ENCODE measurements at regions not wholly inside any gene's neighbourhood (a gene's known extent, or its start where the extent isn't known, plus 50 kb on each side); places are given as distances from the start of the nearest gene placed in this dataset.
A peak's percentile ranks its signal among the peaks of the same experiment; 100 is the strongest.

DNA sequence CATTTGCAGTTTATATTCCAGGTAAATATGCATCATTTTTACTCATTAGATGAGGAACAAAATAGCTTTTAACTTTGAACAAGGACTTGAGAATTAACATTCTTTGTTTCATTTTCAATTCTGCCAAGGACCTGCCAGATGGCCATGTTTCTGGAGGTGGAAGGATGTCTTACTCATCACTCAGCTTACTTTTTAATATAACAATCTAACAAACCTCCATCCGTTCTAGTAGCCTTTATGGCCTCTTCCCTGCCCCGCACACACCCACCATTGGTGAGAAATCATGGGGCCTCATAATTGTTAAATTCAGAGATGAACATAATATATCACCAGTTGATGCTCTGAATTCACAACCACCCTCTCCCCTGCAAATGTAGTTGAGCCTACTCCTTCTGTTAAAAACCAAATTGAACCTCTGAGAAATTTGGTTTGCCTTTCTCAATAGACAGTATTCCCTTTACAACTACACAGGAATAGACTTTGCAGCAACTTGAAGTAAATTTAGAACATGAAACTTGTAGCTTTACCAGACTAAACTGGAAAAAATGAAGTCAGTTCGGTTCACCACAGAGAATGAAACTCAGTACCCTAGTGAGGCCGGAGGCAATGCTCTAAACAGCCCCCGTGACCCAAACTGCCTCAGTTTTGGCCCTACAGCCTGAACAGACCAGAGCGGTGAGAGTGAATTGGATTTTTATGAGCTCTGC lies 50.1 kb upstream of the ACSL4 start (continued):
- TF ChIP-seq, protein P1, sequence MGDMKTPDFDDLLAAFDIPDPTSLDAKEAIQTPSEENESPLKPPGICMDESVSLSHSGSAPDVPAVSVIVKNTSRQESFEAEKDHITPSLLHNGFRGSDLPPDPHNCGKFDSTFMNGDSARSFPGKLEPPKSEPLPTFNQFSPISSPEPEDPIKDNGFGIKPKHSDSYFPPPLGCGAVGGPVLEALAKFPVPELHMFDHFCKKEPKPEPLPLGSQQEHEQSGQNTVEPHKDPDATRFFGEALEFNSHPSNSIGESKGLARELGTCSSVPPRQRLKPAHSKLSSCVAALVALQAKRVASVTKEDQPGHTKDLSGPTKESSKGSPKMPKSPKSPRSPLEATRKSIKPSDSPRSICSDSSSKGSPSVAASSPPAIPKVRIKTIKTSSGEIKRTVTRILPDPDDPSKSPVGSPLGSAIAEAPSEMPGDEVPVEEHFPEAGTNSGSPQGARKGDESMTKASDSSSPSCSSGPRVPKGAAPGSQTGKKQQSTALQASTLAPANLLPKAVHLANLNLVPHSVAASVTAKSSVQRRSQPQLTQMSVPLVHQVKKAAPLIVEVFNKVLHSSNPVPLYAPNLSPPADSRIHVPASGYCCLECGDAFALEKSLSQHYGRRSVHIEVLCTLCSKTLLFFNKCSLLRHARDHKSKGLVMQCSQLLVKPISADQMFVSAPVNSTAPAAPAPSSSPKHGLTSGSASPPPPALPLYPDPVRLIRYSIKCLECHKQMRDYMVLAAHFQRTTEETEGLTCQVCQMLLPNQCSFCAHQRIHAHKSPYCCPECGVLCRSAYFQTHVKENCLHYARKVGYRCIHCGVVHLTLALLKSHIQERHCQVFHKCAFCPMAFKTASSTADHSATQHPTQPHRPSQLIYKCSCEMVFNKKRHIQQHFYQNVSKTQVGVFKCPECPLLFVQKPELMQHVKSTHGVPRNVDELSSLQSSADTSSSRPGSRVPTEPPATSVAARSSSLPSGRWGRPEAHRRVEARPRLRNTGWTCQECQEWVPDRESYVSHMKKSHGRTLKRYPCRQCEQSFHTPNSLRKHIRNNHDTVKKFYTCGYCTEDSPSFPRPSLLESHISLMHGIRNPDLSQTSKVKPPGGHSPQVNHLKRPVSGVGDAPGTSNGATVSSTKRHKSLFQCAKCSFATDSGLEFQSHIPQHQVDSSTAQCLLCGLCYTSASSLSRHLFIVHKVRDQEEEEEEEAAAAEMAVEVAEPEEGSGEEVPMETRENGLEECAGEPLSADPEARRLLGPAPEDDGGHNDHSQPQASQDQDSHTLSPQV (IDR thresholded peaks at IDR 0.05): peak; percentile 89; the same call in 1 of the 2 replicates
- TF ChIP-seq, protein P2, sequence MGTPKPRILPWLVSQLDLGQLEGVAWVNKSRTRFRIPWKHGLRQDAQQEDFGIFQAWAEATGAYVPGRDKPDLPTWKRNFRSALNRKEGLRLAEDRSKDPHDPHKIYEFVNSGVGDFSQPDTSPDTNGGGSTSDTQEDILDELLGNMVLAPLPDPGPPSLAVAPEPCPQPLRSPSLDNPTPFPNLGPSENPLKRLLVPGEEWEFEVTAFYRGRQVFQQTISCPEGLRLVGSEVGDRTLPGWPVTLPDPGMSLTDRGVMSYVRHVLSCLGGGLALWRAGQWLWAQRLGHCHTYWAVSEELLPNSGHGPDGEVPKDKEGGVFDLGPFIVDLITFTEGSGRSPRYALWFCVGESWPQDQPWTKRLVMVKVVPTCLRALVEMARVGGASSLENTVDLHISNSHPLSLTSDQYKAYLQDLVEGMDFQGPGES (IDR thresholded peaks at IDR 0.05): no peak
- no peak for TF ChIP-seq RAD21 (IDR thresholded peaks at IDR 0.05; ENCODE audit: insufficient read depth, low read depth, low read length)
- no peak for TF ChIP-seq RCOR1 (conservative IDR thresholded peaks at IDR 0.05; ENCODE audit: low read depth, low read length)
- no peak for TF ChIP-seq BMI1 (IDR thresholded peaks at IDR 0.05; ENCODE audit: borderline replicate concordance)
- TF ChIP-seq CBX3 (IDR thresholded peaks at IDR 0.05; ENCODE audit: borderline replicate concordance, low read depth): no peak
- TF ChIP-seq CHD4 (IDR thresholded peaks at IDR 0.05): no peak
- TF ChIP-seq TAF1 (IDR thresholded peaks at IDR 0.05; ENCODE audit: borderline replicate concordance, low read depth, low read length): no peak
- no peak for TF ChIP-seq BACH1 (IDR thresholded peaks at IDR 0.05; ENCODE audit: borderline replicate concordance)
- TF ChIP-seq, protein P3, sequence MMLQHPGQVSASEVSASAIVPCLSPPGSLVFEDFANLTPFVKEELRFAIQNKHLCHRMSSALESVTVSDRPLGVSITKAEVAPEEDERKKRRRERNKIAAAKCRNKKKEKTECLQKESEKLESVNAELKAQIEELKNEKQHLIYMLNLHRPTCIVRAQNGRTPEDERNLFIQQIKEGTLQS (IDR thresholded peaks at IDR 0.05; ENCODE audit: borderline replicate concordance, extremely low read depth, low read depth, low read length): no peak
- TF ChIP-seq, protein P4, sequence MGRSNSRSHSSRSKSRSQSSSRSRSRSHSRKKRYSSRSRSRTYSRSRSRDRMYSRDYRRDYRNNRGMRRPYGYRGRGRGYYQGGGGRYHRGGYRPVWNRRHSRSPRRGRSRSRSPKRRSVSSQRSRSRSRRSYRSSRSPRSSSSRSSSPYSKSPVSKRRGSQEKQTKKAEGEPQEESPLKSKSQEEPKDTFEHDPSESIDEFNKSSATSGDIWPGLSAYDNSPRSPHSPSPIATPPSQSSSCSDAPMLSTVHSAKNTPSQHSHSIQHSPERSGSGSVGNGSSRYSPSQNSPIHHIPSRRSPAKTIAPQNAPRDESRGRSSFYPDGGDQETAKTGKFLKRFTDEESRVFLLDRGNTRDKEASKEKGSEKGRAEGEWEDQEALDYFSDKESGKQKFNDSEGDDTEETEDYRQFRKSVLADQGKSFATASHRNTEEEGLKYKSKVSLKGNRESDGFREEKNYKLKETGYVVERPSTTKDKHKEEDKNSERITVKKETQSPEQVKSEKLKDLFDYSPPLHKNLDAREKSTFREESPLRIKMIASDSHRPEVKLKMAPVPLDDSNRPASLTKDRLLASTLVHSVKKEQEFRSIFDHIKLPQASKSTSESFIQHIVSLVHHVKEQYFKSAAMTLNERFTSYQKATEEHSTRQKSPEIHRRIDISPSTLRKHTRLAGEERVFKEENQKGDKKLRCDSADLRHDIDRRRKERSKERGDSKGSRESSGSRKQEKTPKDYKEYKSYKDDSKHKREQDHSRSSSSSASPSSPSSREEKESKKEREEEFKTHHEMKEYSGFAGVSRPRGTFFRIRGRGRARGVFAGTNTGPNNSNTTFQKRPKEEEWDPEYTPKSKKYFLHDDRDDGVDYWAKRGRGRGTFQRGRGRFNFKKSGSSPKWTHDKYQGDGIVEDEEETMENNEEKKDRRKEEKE (IDR thresholded peaks at IDR 0.05): no peak
- TF ChIP-seq SMC3 (IDR thresholded peaks at IDR 0.05; ENCODE audit: borderline replicate concordance, low read length): no peak
- peak; percentile 31 to 51; a peak in 2 of 4 replicates for TF ChIP-seq IKZF2 (IDR thresholded peaks at IDR 0.05)
- TF ChIP-seq, protein P5, sequence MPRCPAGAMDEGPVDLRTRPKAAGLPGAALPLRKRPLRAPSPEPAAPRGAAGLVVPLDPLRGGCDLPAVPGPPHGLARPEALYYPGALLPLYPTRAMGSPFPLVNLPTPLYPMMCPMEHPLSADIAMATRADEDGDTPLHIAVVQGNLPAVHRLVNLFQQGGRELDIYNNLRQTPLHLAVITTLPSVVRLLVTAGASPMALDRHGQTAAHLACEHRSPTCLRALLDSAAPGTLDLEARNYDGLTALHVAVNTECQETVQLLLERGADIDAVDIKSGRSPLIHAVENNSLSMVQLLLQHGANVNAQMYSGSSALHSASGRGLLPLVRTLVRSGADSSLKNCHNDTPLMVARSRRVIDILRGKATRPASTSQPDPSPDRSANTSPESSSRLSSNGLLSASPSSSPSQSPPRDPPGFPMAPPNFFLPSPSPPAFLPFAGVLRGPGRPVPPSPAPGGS (IDR thresholded peaks at IDR 0.05; ENCODE audit: borderline replicate concordance, insufficient read depth, low read depth, low read length, poor library complexity, severe bottlenecking): no peak
- TF ChIP-seq MTA2 (IDR thresholded peaks at IDR 0.05; ENCODE audit: low read depth): 0 out of 2 replicates have a peak, but pooled peaks have one; percentile 28
